Tibial artery (tissue), 4 donors: ENCODE measurements at regions not wholly inside any gene's neighbourhood (a gene's known extent, or its start where the extent isn't known, plus 50 kb on each side); places are given as distances from the start of the nearest gene placed in this dataset.

ENCODE experiments used
- DNase-seq, 2 donors: peaks; one replicate each; pipeline ENCODE4 v3.0.0-alpha.2; 2019
- H3K27ac ChIP-seq, 2 donors: fragments of 200-600 bp; sonication (generic) in 1 of 2; 1 replicate in 1 of 2; 2 replicates in 1 of 2; pipeline ENCODE4 v1.5.1; 2018 to 2019; ENCODE audit warnings: mild to moderate bottlenecking in 1 of 2
- H3K27me3 ChIP-seq, 2 donors: fragments of 200-600 bp; sonication (generic) in 1 of 2; one replicate each; pipeline versions ENCODE4 v1.5.1 to v1.6.0; 2016 to 2019
- H3K36me3 ChIP-seq, 3 donors: fragments of 200-600 bp; sonication (generic) in 2 of 3; one replicate each; pipeline ENCODE4 v1.5.1; 2016 to 2019; ENCODE audit warnings: mild to moderate bottlenecking in 2 of 3
- H3K4me1 ChIP-seq, 4 donors: fragments of 200-600 bp; sonication (generic) in 2 of 4; 1 replicate in 3 of 4; 2 replicates in 1 of 4; pipeline ENCODE4 v1.5.1; 2016 to 2019
- H3K4me3 ChIP-seq, 2 donors: fragments of 200-600 bp; sonication (generic) in 1 of 2; 1 replicate in 1 of 2; 2 replicates in 1 of 2; pipeline ENCODE4 v1.5.1; 2018 to 2019; ENCODE audit warnings: mild to moderate bottlenecking in 2 of 2
- H3K9me3 ChIP-seq, 3 donors: fragments of 200-600 bp; sonication (generic) in 1 of 3; one replicate each; pipeline ENCODE4 v1.5.1; 2016 to 2019
- CTCF ChIP-seq, 2 experiments: fragments of 200-600 bp in 1 of 2; fragments of 450-650 bp in 1 of 2; IDR thresholded peaks; one replicate each; pipeline ENCODE4 v1.5.1; 2017 to 2019; ENCODE audit warnings: antibody characterized with exemption in 2 of 2, mild to moderate bottlenecking in 1 of 2, moderate library complexity in 1 of 2
- intact Hi-C: fragments of 100-400 bp; cut with DNase I; formaldehyde crosslinking; loops from one replicate; pipeline ENCODE4 v1.15.0; 2023; ENCODE audit warnings: low total_unique reads

GRCh38 chr13:68995972-68996667, 1111.5 kb upstream of the ATXN8OS start:
- intact Hi-C loops = no loop called here
- Histone ChIP-seq H3K36me3 (no peaks in the 10 kb centered on the region), H3K4me1 (no peaks in the 10 kb centered on the region), H3K27me3 (no peaks in the 10 kb centered on the region), H3K4me3 (no peak overlapping the region), H3K9me3 (no peaks in the 10 kb centered on the region), H3K27ac (no peak overlapping the region)
- no peak for TF ChIP-seq CTCF (IDR thresholded peaks at IDR 0.05)
- no peak for DNase-seq

GRCh38 chr13:68993154-68993553, 1114.5 kb upstream of the ATXN8OS start:
- H3K9me3 ChIP-seq = no peaks in the 10 kb centered on the region
- no peaks in the 10 kb centered on the region for H3K4me1 ChIP-seq
- H3K36me3 ChIP-seq = no peaks in the 10 kb centered on the region
- intact Hi-C loops = no loop called here
- H3K4me3 ChIP-seq = no peak overlapping the region
- DNase-seq = no peak
- H3K27me3 ChIP-seq = no peaks in the 10 kb centered on the region
- H3K27ac ChIP-seq = no peak overlapping the region
- no peak for TF ChIP-seq CTCF (IDR thresholded peaks at IDR 0.05)

- no peak overlapping the region for H3K27ac ChIP-seq
- H3K4me1 ChIP-seq = no peaks in the 10 kb centered on the region
- TF ChIP-seq CTCF (IDR thresholded peaks at IDR 0.05) = no peak
- H3K4me3 ChIP-seq = no peak overlapping the region
- H3K9me3 ChIP-seq = peaks cover 0 to 4% (median 0%) of the 10 kb centered on the region in 3 donors
- intact Hi-C loops = no loop called here
- H3K36me3 ChIP-seq = no peaks in the 10 kb centered on the region
- no peaks in the 10 kb centered on the region for H3K27me3 ChIP-seq
- DNase-seq = no peak
These were observed 1119.5 kb upstream of the ATXN8OS start for GRCh38 chr13:68988176-68988575.

GRCh38 chr13:68987585-68987984, 1120.0 kb upstream of the ATXN8OS start:
- no peaks in the 10 kb centered on the region for H3K27me3 ChIP-seq
- H3K4me1 ChIP-seq = no peaks in the 10 kb centered on the region
- TF ChIP-seq CTCF (IDR thresholded peaks at IDR 0.05) = no peak
- no peak overlapping the region for H3K4me3 ChIP-seq
- no peaks in the 10 kb centered on the region for H3K36me3 ChIP-seq
- DNase-seq = no peak
- H3K27ac ChIP-seq = no peak overlapping the region
- intact Hi-C loops = no loop called here
- peaks cover 0 to 4% (median 0%) of the 10 kb centered on the region in 3 donors for H3K9me3 ChIP-seq

- no peak for TF ChIP-seq CTCF (IDR thresholded peaks at IDR 0.05)
- no peak for DNase-seq
- intact Hi-C loops = no loop called here
- H3K4me1 ChIP-seq = no peaks in the 10 kb centered on the region
- H3K27me3 ChIP-seq = no peaks in the 10 kb centered on the region
- no peak overlapping the region for H3K4me3 ChIP-seq
- H3K27ac ChIP-seq = no peak overlapping the region
- peaks cover 0 to 4% (median 0%) of the 10 kb centered on the region in 3 donors for H3K9me3 ChIP-seq
- H3K36me3 ChIP-seq = no peaks in the 10 kb centered on the region
These were observed 1122.8 kb upstream of the ATXN8OS start for GRCh38 chr13:68984688-68985319.
